Osteocyte (in vitro differentiated cells): ENCODE measurements at regions not wholly inside any gene's neighbourhood (a gene's known extent, or its start where the extent isn't known, plus 50 kb on each side); places are given as distances from the start of the nearest gene placed in this dataset.

ENCODE experiments used
- DNase-seq: peaks from one replicate; pipeline ENCODE4 v3.0.0; 2021; ENCODE audit warnings: mixed read lengths; ENCODE audit not compliant: unreplicated experiment; ENCODE audit errors: extremely low spot score
- H3K27ac Mint-ChIP-seq: one replicate; pipeline ENCODE4 v1.8.0; 2021; ENCODE audit warnings: mild to moderate bottlenecking, mixed read lengths; ENCODE audit not compliant: unreplicated experiment
- H3K27me3 Mint-ChIP-seq: one replicate; pipeline ENCODE4 v1.8.0; 2021; ENCODE audit warnings: mixed read lengths; ENCODE audit not compliant: unreplicated experiment
- H3K36me3 Mint-ChIP-seq: one replicate; pipeline ENCODE4 v1.8.0; 2021; ENCODE audit warnings: mixed read lengths; ENCODE audit not compliant: unreplicated experiment
- H3K4me1 Mint-ChIP-seq: one replicate; pipeline ENCODE4 v1.8.0; 2021; ENCODE audit warnings: mixed read lengths; ENCODE audit not compliant: unreplicated experiment
- H3K4me3 Mint-ChIP-seq: one replicate; pipeline ENCODE4 v1.8.0; 2021; ENCODE audit warnings: mild to moderate bottlenecking, moderate library complexity, mixed read lengths; ENCODE audit not compliant: unreplicated experiment
- H3K9me3 Mint-ChIP-seq: one replicate; pipeline ENCODE4 v1.8.0; 2021; ENCODE audit warnings: mixed read lengths; ENCODE audit not compliant: unreplicated experiment
- CTCF ChIP-seq: fragments of 200-600 bp; sonication (generic); IDR thresholded peaks from 2 replicates; pipeline ENCODE4 v1.5.0; 2021; ENCODE audit warnings: antibody characterized with exemption, mild to moderate bottlenecking, moderate library complexity

- no peaks in the 10 kb centered on the region for H3K4me1 Mint-ChIP-seq
- TF ChIP-seq CTCF: no peak
- H3K27ac Mint-ChIP-seq: no peak overlapping the region
- H3K36me3 Mint-ChIP-seq: no peaks in the 10 kb centered on the region
- H3K4me3 Mint-ChIP-seq: no peak overlapping the region
- H3K9me3 Mint-ChIP-seq: no peaks in the 10 kb centered on the region
- H3K27me3 Mint-ChIP-seq: peaks cover 5% of the 10 kb centered on the region
- no peak for DNase-seq
Observed at GRCh38 chr13:34512817-34513216, 429.3 kb upstream of the NBEA start.

- no peak overlapping the region for H3K4me3 Mint-ChIP-seq
- H3K4me1 Mint-ChIP-seq: no peaks in the 10 kb centered on the region
- no peaks in the 10 kb centered on the region for H3K36me3 Mint-ChIP-seq
- no peak for DNase-seq
- peaks cover 5% of the 10 kb centered on the region for H3K27me3 Mint-ChIP-seq
- no peaks in the 10 kb centered on the region for H3K9me3 Mint-ChIP-seq
- no peak for TF ChIP-seq CTCF
- H3K27ac Mint-ChIP-seq: no peak overlapping the region
Observed at GRCh38 chr13:34513526-34513925, 428.5 kb upstream of the NBEA start.

- Mint-ChIP-seq H3K36me3 (no peaks in the 10 kb centered on the region), H3K4me1 (no peaks in the 10 kb centered on the region), H3K4me3 (no peak overlapping the region), H3K27me3 (peaks cover 5% of the 10 kb centered on the region), H3K9me3 (no peaks in the 10 kb centered on the region), H3K27ac (no peak overlapping the region)
- no peak for DNase-seq
- TF ChIP-seq CTCF: no peak
Observed at GRCh38 chr13:34515201-34515600, 426.9 kb upstream of the NBEA start.

- Mint-ChIP-seq H3K36me3 (no peaks in the 10 kb centered on the region), H3K4me3 (no peak overlapping the region), H3K9me3 (no peaks in the 10 kb centered on the region), H3K27ac (no peak overlapping the region), H3K27me3 (peaks cover 5% of the 10 kb centered on the region), H3K4me1 (peaks cover 10% of the 10 kb centered on the region)
- no peak for DNase-seq
- TF ChIP-seq CTCF: no peak
Observed at GRCh38 chr13:34521171-34521570, 420.9 kb upstream of the NBEA start.

DNA sequence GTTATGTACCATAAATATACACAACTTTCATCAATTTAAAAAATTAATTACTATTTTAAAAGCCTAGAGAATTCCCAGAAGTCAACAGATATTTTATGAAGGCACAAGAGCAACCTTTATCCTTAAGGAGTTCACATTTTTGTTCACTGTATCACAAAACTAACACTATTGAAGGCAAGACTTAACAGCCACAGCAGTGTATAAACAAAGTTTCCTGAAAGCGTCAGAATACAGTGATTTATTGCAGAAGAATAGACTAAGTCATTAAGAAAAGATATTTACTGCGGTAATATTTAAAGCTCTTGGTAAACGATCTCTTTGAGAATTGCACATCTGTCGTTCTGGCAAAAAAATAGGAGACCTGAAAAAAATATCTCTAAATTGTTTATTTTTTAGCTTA is 419.3 kb upstream of the NBEA start:
- H3K27me3 Mint-ChIP-seq: peaks cover 6% of the 10 kb centered on the region
- TF ChIP-seq CTCF: no peak
- peaks cover 10% of the 10 kb centered on the region for H3K4me1 Mint-ChIP-seq
- no peaks in the 10 kb centered on the region for H3K9me3 Mint-ChIP-seq
- no peak for DNase-seq
- no peaks in the 10 kb centered on the region for H3K36me3 Mint-ChIP-seq
- no peak overlapping the region for H3K27ac Mint-ChIP-seq
- no peak overlapping the region for H3K4me3 Mint-ChIP-seq
